IPS-20b (cell line): ENCODE measurements at regions not wholly inside any gene's neighbourhood (a gene's known extent, or its start where the extent isn't known, plus 50 kb on each side); places are given as distances from the start of the nearest gene placed in this dataset.

ENCODE experiments used
- H3K27ac ChIP-seq: one replicate; pipeline ENCODE4 v1.5.1; 2013; ENCODE audit warnings: low read length
- H3K27me3 ChIP-seq: 2 replicates; pipeline ENCODE4 v1.6.1; 2013; ENCODE audit warnings: mild to moderate bottlenecking, low read length, inconsistent platforms; ENCODE audit not compliant: insufficient read depth
- H3K36me3 ChIP-seq: 2 replicates; pipeline ENCODE4 v1.6.1; 2013; ENCODE audit warnings: low read depth, mild to moderate bottlenecking, inconsistent platforms, low read length, moderate library complexity; ENCODE audit not compliant: insufficient read depth
- H3K4me1 ChIP-seq: 2 replicates; pipeline ENCODE4 v1.6.1; 2013; ENCODE audit warnings: mild to moderate bottlenecking, control low read depth, inconsistent platforms, low read length, moderate library complexity; ENCODE audit not compliant: insufficient read depth
- H3K4me3 ChIP-seq: 2 replicates; pipeline ENCODE4 v1.5.1; 2013; ENCODE audit warnings: mild to moderate bottlenecking, low read length, inconsistent platforms
- H3K9ac ChIP-seq: 2 replicates; pipeline ENCODE4 v1.6.1; 2013; ENCODE audit warnings: low read depth, mild to moderate bottlenecking, inconsistent platforms, low read length, moderate library complexity
- H3K9me3 ChIP-seq: 2 replicates; pipeline ENCODE4 v1.6.1; 2013; ENCODE audit warnings: mild to moderate bottlenecking, low read depth, low read length, inconsistent platforms; ENCODE audit not compliant: insufficient read depth

GRCh38 chr2:43020990-43021669, 205.3 kb downstream of the ZFP36L2 start:
- no peaks in the 10 kb centered on the region for H3K36me3 ChIP-seq
- no peak overlapping the region for H3K27ac ChIP-seq

GRCh38 chr2:43020296-43020695, 206.1 kb downstream of the ZFP36L2 start:
- H3K9me3 ChIP-seq: peaks cover 6% of the 10 kb centered on the region; the same call in 1 of the 2 replicates
- no peak overlapping the region for H3K27ac ChIP-seq
- H3K4me1 ChIP-seq: no peaks in the 10 kb centered on the region; the same call in 1 of the 2 replicates
- H3K36me3 ChIP-seq: no peaks in the 10 kb centered on the region
- H3K27me3 ChIP-seq: no peaks in the 10 kb centered on the region
- H3K4me3 ChIP-seq: no peak overlapping the region
- H3K9ac ChIP-seq: no peak overlapping the region

More at GRCh38 chr2:43020990-43021669, 205.3 kb downstream of the ZFP36L2 start:
- no peaks in the 10 kb centered on the region; the same call in 1 of the 2 replicates for H3K4me1 ChIP-seq
- no peak overlapping the region for H3K4me3 ChIP-seq
- H3K9me3 ChIP-seq: peaks cover 6% of the 10 kb centered on the region; the same call in 1 of the 2 replicates
- H3K27me3 ChIP-seq: no peaks in the 10 kb centered on the region
- no peak overlapping the region for H3K9ac ChIP-seq

- Histone ChIP-seq H3K4me1 (no peaks in the 10 kb centered on the region; the same call in 1 of the 2 replicates), H3K27me3 (no peaks in the 10 kb centered on the region), H3K27ac (no peak overlapping the region), H3K9ac (no peak overlapping the region), H3K9me3 (peaks cover 6% of the 10 kb centered on the region; the same call in 1 of the 2 replicates), H3K4me3 (no peak overlapping the region), H3K36me3 (no peaks in the 10 kb centered on the region)
These were observed 206.7 kb downstream of the ZFP36L2 start for GRCh38 chr2:43019536-43020183.

DNA sequence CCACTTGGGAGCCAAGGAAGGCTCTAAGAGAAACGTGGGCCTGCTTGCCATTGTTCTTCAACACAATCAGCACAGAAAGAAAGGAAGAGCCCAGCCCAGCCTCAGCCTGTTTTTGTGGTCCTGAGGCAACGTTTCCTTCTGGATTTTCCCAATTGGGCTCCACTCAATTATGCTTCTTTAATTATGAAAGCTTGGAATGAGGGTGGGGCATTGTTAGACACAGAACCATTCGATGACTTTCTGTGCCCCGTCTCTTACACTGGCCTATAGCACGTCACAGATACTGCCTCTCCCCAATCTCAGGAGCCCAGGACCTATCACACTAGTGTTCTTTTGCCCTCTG, 207.4 kb downstream of the ZFP36L2 start:
- H3K4me1 ChIP-seq: no peaks in the 10 kb centered on the region

DNA sequence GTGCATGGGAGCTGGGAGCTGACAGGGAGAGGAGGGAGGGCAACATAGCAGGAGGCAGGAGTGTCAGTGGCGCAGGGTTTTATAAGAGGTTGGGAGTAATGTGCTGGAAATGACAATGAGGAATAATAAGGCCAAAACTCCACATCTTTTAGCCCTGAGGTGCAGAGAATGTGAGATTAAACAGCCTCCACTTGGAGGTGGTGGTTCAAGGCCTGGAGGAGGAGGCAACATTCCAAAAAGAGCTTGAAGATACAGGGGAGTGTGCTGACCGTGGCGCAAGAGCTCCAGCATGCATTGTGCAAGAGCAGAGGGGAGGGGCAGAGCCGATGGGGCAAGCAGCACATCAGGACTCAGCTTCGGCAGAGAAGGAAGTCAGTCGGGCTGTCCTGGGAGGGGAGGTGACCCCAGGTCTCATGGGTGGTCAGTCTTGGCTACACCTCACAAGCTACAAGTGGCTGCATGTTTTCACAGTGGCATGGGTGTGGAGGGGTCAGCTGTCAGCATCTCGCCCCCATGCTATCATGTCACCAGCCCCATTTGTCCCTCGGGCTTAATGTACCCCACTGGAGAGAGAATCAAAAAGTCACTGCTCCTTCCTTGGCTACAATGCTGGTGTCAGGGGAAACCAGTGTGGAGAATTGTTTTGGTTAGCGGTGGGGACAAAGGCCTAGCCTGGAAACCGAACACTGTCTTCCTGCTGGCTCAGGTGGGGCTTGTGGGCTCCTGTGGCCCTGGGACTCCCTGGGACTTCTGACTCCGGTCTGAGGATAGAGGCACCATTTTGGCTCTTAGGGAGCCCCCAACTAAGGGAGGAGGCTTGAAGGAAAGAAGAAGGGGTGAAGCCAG, 208.0 kb downstream of the ZFP36L2 start:
- no peak overlapping the region for H3K4me3 ChIP-seq
- H3K27ac ChIP-seq: no peak overlapping the region
- H3K36me3 ChIP-seq: no peaks in the 10 kb centered on the region
- peaks cover 6% of the 10 kb centered on the region; the same call in 1 of the 2 replicates for H3K9me3 ChIP-seq
- no peaks in the 10 kb centered on the region for H3K4me1 ChIP-seq
- H3K27me3 ChIP-seq: no peaks in the 10 kb centered on the region
- no peak overlapping the region for H3K9ac ChIP-seq

More for the DNA sequence above, 207.4 kb downstream of the ZFP36L2 start:
- H3K36me3 ChIP-seq: no peaks in the 10 kb centered on the region
- peaks cover 6% of the 10 kb centered on the region; the same call in 1 of the 2 replicates for H3K9me3 ChIP-seq
- no peak overlapping the region for H3K27ac ChIP-seq
- no peak overlapping the region for H3K9ac ChIP-seq
- no peaks in the 10 kb centered on the region for H3K27me3 ChIP-seq
- no peak overlapping the region for H3K4me3 ChIP-seq

DNA sequence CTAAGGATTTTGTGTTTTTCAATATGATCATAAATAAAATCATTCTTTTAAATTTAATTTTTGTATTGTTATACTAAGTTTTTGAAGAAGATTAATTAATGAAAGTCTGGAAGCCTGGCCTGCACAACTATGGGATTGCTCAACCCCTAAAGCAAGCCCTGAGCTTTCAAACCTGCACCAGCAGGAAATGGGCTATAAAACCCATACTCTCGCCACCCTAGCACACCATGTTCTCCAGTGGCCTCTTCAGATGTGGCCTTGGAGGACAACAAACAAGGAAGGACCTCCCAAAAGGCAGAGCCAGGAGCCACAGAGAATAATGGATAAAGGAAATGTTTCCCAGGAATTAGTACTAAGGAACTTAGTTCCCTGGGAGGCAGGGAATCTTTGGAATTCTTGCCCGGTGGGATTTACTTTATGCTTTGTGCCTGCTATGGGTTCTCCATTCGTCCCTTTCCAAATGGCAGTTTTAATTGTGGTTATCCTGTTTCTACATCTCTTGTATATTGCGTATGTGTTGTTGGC, 212.5 kb downstream of the ZFP36L2 start:
- Histone ChIP-seq H3K36me3 (no peaks in the 10 kb centered on the region), H3K9ac (no peak overlapping the region), H3K4me3 (no peak overlapping the region), H3K27me3 (no peaks in the 10 kb centered on the region), H3K4me1 (no peaks in the 10 kb centered on the region), H3K27ac (no peak overlapping the region), H3K9me3 (no peaks in the 10 kb centered on the region)

DNA sequence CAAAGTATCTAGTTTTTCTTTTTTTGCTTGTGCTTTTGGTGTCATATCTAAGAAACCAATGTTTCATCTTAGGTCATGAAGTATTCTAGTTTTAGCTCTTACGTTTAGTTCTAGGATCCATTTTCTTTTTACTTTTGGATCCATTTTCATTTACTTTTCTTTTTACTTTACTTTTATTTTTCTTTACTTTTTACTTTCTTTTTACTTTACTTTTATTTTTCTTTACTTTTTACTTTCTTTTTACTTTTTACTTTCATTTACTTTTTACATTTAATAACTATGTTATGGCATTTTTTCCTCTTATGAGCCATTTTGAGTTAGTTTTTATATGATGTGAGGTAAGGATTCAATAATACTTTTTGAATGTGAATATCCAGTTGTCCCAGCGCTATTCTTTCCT, 213.4 kb downstream of the ZFP36L2 start:
- no peaks in the 10 kb centered on the region for H3K27me3 ChIP-seq
- H3K36me3 ChIP-seq: no peaks in the 10 kb centered on the region
- peaks cover 4% of the 10 kb centered on the region; the same call in 1 of the 2 replicates for H3K9me3 ChIP-seq
- H3K4me3 ChIP-seq: no peak overlapping the region
- H3K9ac ChIP-seq: no peak overlapping the region
- no peak overlapping the region for H3K27ac ChIP-seq
- no peaks in the 10 kb centered on the region for H3K4me1 ChIP-seq

- Histone ChIP-seq H3K27ac (no peak overlapping the region), H3K27me3 (no peaks in the 10 kb centered on the region), H3K36me3 (no peaks in the 10 kb centered on the region), H3K9me3 (peaks cover 4% of the 10 kb centered on the region; the same call in 1 of the 2 replicates), H3K4me1 (no peaks in the 10 kb centered on the region), H3K9ac (no peak overlapping the region), H3K4me3 (no peak overlapping the region)
These were observed 215.3 kb downstream of the ZFP36L2 start for GRCh38 chr2:43011158-43011491.

DNA sequence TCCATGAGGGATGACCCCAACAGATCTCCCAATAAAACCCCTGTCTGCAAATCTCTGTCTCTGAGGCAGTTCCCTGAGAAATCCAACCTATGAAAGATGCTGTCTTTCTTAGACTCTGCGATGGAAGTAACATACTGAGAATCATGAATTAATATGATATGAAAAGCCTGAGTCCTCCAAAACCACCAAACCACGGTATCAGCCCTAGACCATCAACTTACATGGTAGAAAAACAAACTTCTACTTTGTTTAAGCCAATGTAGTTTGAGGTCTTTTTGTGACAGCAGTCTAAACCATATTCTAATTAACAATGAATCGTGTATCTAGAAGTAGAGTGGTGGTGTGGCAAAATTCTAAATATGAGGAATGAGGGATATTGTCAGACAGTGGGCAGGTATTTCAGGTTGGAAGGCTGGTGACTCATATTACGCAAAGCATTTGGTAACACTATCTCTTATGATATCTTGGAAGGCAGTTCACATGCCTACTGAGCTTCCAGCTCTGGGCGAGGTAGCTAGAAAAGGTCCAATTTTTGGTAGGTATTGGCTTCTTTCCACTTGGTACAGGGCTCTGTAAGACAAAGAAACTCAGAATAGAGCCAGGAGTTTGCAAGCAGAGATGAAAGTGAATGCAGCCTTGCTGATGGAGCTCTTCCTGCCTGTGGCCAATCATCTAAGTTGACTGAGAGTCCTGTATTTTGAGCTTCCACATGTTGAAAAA, 215.8 kb downstream of the ZFP36L2 start:
- Histone ChIP-seq H3K9me3 (peaks cover 4% of the 10 kb centered on the region; the same call in 1 of the 2 replicates), H3K4me3 (no peak overlapping the region), H3K4me1 (no peaks in the 10 kb centered on the region), H3K27me3 (no peaks in the 10 kb centered on the region), H3K36me3 (no peaks in the 10 kb centered on the region), H3K9ac (no peak overlapping the region), H3K27ac (no peak overlapping the region)

DNA sequence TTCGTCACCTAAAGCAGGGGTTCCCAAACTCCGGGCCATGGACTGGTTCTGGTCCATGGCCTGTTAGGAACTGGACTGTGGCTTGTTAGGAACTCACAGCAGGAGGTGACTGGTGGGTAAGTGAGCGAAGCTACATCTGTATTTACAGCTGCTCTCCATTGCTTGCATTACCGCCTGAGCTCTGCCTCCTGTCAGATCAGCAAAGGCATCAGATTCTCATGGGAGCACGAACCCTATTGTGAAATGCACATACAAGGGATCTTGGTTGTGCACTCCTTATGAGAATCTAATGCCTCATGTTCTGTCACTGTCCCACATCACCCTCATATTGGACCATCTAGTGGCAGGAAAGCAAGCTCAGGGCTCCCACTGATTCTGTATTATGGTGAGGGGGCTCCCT, 217.0 kb downstream of the ZFP36L2 start:
- Histone ChIP-seq H3K27me3 (no peaks in the 10 kb centered on the region), H3K27ac (no peak overlapping the region), H3K4me3 (no peak overlapping the region), H3K4me1 (no peaks in the 10 kb centered on the region), H3K9ac (no peak overlapping the region), H3K9me3 (peaks cover 4% of the 10 kb centered on the region; the same call in 1 of the 2 replicates), H3K36me3 (no peaks in the 10 kb centered on the region)

DNA sequence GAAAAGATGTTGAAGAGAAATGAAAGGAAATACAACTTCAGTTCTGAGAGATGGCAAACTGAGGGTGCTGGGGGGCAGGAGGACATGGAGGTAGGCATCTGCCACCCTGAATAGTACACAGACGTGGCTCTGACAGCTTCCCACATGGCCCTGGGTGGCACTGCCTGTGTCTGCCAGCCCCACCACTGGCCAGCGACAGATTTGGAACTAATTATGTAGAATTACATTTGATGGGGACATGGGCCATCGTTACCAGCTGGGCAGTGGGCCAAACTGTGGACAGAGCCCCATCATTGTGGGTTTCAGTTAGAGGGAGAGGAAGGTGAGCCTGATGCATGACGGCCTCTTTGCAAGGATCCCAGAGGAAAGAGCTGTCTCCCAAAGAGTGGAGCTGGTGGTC, 216.0 kb upstream of the HAAO start:
- no peak overlapping the region for H3K4me3 ChIP-seq
- H3K36me3 ChIP-seq: no peaks in the 10 kb centered on the region
- no peaks in the 10 kb centered on the region for H3K27me3 ChIP-seq
- no peaks in the 10 kb centered on the region for H3K4me1 ChIP-seq
- peaks cover 4% of the 10 kb centered on the region; the same call in 1 of the 2 replicates for H3K9me3 ChIP-seq
- no peak overlapping the region for H3K27ac ChIP-seq
- H3K9ac ChIP-seq: no peak overlapping the region
